NK-92 treated with Interleukin-12 subunit alpha and Interleukin-12 subunit beta, amount 100 ng/mL, for 24 hours (cell line): ENCODE measurements at regions not wholly inside any gene's neighbourhood (a gene's known extent, or its start where the extent isn't known, plus 50 kb on each side); places are given as distances from the start of the nearest gene placed in this dataset.

ENCODE experiments used
- DNase-seq: peaks from one replicate; lab custom pipeline; 2025; lab: John Stamatoyannopoulos, UW

DNA sequence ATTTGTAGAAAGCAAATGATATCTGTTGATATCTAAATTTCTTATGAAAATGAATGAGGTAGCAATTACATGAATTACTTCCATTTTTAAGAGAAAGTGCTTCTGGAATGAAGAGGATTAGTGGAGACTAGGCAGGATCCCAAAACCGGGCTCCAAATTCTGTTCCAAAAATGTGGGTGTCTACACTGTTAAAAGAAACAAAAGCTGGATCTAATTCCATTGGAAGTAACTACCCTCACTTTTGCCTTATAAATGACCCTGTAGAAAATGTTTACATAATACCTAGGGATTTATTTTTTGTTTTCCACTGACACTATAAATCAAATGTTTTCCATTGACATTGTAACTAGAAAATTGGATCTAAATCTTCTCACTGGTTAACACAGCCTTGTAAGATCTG lies 454.9 kb upstream of the JARID2 start:
- no peak for DNase-seq

- no peak for DNase-seq
Observed at GRCh38 chr6:14791526-14791925, 454.3 kb upstream of the JARID2 start.

GRCh38 chr6:14792118-14792955 lies 453.5 kb upstream of the JARID2 start:
- DNase-seq: no peak

GRCh38 chr6:14795451-14795850 lies 450.4 kb upstream of the JARID2 start:
- no peak for DNase-seq

- no peak for DNase-seq
Observed at GRCh38 chr6:14796974-14797762, 448.7 kb upstream of the JARID2 start.

GRCh38 chr6:14797875-14798593 lies 447.8 kb upstream of the JARID2 start:
- DNase-seq: no peak

DNA sequence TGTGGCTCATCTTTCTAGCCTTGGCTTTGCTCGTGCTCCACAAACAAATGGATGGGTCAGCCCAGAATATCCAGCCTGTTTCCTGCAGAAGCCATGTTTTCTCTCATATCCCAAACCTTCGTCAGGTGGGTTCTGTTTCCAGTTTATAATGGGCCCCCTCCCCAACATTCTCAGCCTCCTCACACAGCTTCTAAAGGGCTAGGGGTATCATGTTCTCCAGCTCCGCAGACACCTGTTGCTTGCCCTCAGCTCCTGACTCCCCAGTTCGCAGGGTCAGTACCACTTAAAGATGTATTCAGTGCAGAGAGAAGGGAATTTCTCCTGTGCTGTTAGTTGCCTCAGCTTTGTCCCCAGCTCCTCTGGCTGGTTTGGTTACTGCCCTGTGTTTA lies 447.3 kb upstream of the JARID2 start:
- DNase-seq: no peak

- no peak for DNase-seq
Observed at GRCh38 chr6:14798996-14799588, 446.8 kb upstream of the JARID2 start.

DNA sequence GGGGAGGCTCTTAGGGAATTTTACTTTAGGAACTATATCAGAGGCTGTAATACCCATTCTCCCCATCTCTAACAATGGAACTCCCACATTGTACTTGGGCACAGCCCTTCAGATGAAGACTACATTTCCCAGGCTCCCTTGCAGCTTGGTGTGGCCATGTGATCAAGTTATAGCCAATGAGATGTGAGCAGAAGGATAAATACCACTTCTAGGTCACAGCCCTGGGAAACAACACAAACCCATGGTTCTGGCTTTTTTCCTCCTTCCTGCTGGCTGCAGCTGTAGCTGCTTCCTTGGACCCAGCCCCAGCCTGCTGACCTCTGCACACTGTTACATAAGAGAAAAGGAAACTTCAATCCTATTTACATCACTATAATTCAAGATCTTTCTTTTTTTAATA lies 445.9 kb upstream of the JARID2 start:
- no peak for DNase-seq

- no peak for DNase-seq
Observed at GRCh38 chr6:14802514-14803160, 443.2 kb upstream of the JARID2 start.

GRCh38 chr6:14804001-14804784 lies 441.7 kb upstream of the JARID2 start:
- DNase-seq: no peak

- no peak for DNase-seq
Observed at GRCh38 chr6:14804785-14805210, 441.1 kb upstream of the JARID2 start.

DNA sequence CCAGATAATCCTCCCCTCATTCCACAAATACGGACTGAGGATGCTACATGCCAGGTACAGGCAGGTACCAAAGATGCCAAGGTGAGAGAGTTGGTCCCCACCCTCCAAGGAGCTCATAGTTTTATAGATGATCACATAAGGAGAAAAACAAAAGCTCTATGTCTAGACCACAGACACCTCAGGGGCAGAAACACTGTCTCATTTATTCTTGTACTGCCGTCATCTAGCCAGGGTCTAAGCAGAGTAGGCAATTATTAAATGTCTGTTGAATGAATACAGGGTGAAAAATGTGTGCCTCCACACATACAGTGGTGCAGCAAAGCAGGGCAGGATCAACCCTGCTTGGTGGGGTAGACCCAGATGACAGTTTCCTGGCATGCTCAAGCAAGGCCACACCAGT lies 439.8 kb upstream of the JARID2 start:
- DNase-seq: no peak

GRCh38 chr6:14807130-14807529 lies 438.7 kb upstream of the JARID2 start:
- DNase-seq: no peak

- no peak for DNase-seq
Observed at GRCh38 chr6:14807971-14808370, 437.9 kb upstream of the JARID2 start.

DNA sequence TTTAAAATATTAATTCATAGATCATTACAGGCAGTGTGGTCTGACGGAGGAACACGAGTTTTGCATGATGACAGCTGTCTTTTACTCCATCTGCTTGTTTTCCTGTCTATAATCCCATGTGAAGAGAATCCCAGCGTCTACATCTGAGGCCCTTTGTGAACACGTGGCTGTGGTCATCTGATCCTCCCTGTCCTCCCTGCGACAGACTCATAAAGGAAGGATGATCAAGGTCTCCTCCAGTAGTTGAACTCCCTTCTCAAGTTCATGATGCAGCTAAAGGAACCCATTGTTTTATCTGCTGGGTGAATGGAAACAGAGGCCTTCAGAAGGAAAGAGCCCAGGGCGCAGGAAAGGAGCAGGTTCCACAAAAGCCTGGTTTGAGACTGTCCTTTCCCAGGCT lies 435.8 kb upstream of the JARID2 start:
- DNase-seq: no peak

DNA sequence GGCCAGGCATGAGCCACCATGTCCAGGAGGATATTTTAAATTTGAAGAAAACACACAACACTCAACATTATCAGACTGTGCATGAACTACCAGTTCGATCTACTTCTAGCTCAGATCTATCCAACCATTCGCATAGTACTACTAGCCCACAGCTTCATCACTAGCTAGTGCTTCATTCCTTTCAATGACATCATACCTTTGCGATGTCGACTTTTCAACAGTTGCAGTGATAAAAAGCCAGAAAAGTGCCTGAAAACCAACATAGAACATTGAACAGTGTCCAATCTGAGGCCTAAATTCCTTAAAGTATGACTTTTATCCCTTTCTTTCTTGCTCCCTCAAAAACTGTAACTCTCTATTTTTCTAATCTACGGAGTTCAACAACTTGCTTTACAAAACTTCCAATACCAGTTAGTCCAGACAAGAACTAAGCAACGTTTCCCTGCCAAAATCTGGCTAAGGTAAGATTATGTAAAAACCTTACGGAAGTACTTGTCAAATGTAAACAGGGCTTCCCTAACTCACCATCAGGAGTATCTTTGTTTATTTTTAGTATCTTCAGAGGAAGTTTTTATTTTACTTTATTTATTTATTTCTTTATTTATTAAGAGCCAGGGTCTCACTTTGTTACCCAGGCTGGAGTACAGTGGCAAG lies 434.0 kb upstream of the JARID2 start:
- DNase-seq: no peak

GRCh38 chr6:14814016-14814415 lies 431.9 kb upstream of the JARID2 start:
- DNase-seq: no peak

DNA sequence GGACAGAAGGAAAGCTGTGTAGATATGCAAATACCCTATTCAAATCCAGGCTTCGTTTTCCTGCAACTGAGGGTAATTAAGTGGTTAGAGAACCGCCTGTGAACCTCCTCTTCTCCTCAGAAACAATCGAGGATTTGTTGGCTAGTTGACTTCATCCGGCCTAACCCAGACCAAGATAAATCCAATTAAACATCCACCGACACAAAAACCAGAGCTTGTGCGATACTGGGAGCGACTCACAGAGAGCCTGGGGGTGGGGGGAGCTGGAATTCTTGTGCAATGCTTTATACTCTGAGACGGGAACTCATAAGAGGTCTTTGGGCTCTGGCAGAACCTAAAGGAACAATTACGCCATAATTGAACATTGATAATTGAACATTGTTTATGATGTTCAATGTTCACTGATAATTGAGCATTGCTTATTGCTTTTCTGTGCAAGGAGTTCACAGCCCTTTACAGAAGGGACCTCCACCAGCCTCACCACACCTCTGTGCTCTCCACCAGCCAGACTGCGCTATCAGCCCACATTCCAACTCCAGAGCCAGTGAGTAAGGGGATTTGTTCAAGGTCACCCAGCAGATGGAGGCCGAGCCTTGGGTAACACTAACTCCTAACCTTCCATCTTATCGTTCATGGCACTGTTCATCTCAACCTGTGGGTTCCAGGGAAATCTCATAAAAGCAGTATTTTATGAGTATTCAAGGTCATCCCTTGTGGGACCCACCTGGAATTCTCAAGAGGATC lies 429.6 kb upstream of the JARID2 start:
- no peak for DNase-seq

GRCh38 chr6:14817074-14817473 lies 428.8 kb upstream of the JARID2 start:
- DNase-seq: no peak
